ENCODE measurements at regions not wholly inside any gene's neighbourhood (a gene's known extent, or its start where the extent isn't known, plus 50 kb on each side); places are given as distances from the start of the nearest gene placed in this dataset.

DNA sequence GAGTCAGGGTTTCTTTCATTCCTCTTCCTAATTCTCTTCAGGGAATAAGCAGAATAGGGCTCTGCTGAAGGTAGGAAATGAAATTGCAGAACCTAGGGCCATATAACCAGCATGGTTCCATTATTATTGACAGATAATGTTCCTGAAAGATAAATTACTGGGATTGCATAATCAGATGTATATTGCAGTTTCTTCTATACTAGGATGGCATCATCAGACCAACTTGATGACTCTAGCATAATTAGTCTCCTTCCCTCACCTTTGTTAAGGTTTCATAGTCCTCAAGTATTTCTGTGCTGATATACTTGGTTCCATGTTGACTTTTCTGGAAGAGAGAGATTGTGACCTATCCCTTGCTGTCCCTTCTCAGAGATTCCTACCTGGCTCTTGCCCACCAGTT lies 492.3 kb upstream of the LCORL start:
- TF ChIP-seq, protein P1, sequence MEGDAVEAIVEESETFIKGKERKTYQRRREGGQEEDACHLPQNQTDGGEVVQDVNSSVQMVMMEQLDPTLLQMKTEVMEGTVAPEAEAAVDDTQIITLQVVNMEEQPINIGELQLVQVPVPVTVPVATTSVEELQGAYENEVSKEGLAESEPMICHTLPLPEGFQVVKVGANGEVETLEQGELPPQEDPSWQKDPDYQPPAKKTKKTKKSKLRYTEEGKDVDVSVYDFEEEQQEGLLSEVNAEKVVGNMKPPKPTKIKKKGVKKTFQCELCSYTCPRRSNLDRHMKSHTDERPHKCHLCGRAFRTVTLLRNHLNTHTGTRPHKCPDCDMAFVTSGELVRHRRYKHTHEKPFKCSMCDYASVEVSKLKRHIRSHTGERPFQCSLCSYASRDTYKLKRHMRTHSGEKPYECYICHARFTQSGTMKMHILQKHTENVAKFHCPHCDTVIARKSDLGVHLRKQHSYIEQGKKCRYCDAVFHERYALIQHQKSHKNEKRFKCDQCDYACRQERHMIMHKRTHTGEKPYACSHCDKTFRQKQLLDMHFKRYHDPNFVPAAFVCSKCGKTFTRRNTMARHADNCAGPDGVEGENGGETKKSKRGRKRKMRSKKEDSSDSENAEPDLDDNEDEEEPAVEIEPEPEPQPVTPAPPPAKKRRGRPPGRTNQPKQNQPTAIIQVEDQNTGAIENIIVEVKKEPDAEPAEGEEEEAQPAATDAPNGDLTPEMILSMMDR (IDR thresholded peaks at IDR 0.05), result no peak
- TF ChIP-seq POLR2A (IDR thresholded peaks at IDR 0.05), result no peak
- intact Hi-C loops (cut with DNase I), result no loop called here
- Histone ChIP-seq H3K4me3 (no peak overlapping the region), H3K36me3 (replicated peaks in 1 of 2) (no peaks in the 10 kb centered on the region), H3K27me3 (no peaks in the 10 kb centered on the region), H3K4me1 (replicated peaks in 1 of 2) (no peaks in the 10 kb centered on the region), H3K27ac (no peak overlapping the region), H3K9me3 (replicated peaks in 1 of 3) (no peaks in the 10 kb centered on the region)
- no peak for DNase-seq

DNA sequence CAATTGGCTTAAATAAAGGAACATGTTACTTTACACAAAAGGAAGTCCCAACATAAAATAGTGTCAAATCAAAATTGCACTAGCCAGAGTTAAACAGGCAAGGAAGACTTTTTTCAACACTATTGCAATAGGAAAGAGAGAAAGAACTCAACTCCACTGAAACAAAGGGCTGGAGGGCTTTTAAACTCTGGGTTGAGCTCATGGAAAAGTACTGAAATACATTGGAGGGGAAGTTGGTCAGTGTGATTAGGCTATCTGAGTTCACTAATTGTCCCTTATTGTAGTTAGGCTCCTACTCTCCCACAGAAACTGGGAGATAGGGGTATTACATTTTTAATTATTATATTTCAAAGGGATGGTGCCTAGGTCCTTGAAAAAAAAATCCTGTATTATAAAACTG lies 491.2 kb upstream of the LCORL start:
- intact Hi-C loops (cut with DNase I), result no loop called here
- TF ChIP-seq, protein P1 (IDR thresholded peaks at IDR 0.05), result no peak
- no peak for TF ChIP-seq POLR2A (IDR thresholded peaks at IDR 0.05)

DNA sequence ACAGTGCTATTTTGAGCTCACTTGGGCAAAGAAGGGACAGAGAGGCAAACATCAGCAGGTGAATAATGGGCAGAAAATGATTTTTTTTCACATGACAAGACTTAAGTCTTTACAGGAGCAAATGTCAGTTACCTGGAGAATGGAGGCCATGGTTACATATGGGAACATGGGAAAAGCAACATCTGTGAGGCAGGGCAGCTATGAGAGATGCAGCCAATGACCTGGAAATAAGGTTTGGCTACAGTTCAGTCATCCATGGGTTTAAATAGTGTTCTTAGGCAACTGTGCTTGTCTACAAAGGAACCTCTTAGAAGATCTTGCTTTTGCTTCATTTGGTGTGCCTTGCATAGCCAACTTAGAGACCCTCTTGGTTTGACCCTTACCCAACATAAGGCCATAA lies 490.2 kb upstream of the LCORL start:
- no peak for TF ChIP-seq POLR2A (IDR thresholded peaks at IDR 0.05)
- TF ChIP-seq, protein P1 (IDR thresholded peaks at IDR 0.05), result no peak
- DNase-seq, result no peak
- intact Hi-C loops (cut with DNase I), result no loop called here
- Histone ChIP-seq H3K36me3 (replicated peaks in 1 of 2) (no peaks in the 10 kb centered on the region), H3K27me3 (no peaks in the 10 kb centered on the region), H3K27ac (no peak overlapping the region), H3K9me3 (replicated peaks in 1 of 3) (no peaks in the 10 kb centered on the region), H3K4me3 (no peak overlapping the region), H3K4me1 (replicated peaks in 1 of 2) (no peaks in the 10 kb centered on the region)

More for the DNA sequence above, 491.2 kb upstream of the LCORL start:
- Histone ChIP-seq H3K9me3 (replicated peaks in 1 of 3) (no peaks in the 10 kb centered on the region), H3K36me3 (replicated peaks in 1 of 2) (no peaks in the 10 kb centered on the region), H3K4me3 (no peak overlapping the region), H3K4me1 (replicated peaks in 1 of 2) (no peaks in the 10 kb centered on the region), H3K27ac (no peak overlapping the region), H3K27me3 (no peaks in the 10 kb centered on the region)
- no peak for DNase-seq

DNA sequence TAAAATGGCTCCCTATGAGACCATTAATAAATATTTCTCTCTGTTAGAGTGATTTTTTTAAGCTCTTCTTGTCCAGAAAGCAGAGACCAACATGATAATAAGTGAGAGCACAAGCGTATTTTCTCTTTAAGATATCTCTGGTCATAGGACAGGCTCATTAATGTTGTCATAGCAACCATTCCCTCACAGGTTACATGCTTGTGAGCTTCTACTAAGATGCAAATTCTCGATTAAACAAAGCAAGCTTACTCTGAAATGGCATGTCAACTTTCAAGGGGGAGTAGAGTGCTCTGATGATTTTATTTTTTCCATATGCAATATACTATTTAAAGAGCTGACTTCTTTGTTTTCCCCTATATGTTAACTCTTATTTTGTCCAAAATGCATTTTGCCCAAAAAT lies 487.2 kb upstream of the LCORL start:
- no peak for DNase-seq
- no peaks in the 10 kb centered on the region for H3K36me3 ChIP-seq (replicated peaks in 1 of 2)
- TF ChIP-seq POLR2A (IDR thresholded peaks at IDR 0.05), result no peak
- TF ChIP-seq, protein P1 (IDR thresholded peaks at IDR 0.05), result no peak
- no peaks in the 10 kb centered on the region for H3K9me3 ChIP-seq (replicated peaks in 1 of 3)
- WGBS, 4 donors, result 46 to 57% (median 49%) methylated on average over 2 of the region's 2 CpGs
- H3K4me3 ChIP-seq, result no peak overlapping the region
- H3K27ac ChIP-seq, result no peak overlapping the region
- intact Hi-C loops (cut with DNase I), result no loop called here
- no peaks in the 10 kb centered on the region for H3K27me3 ChIP-seq
- H3K4me1 ChIP-seq (replicated peaks in 1 of 2), result no peaks in the 10 kb centered on the region

DNA sequence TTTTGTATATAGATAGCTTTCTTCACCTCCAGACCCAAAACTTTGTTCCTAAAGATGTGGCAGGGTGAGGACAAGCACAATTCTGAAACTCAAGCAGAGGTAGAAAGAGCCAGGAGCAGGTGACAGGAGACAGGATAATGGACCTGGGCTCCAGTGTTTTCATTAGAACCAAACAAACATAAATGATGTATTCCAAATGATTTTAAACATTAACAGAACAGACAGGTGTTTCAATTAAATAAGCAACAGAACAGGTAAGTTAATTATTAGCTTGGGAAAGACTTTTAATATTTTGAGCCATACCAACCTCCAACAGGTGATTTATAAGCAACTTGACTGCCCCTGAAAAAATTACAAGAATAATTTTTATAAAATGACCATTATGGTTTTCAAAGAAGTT lies 459.4 kb upstream of the LCORL start:
- H3K27ac ChIP-seq, result no peak overlapping the region
- no peak overlapping the region for H3K4me3 ChIP-seq
- H3K4me1 ChIP-seq (replicated peaks in 1 of 2), result no peaks in the 10 kb centered on the region
- no peak for TF ChIP-seq POLR2A (IDR thresholded peaks at IDR 0.05)
- TF ChIP-seq, protein P1 (IDR thresholded peaks at IDR 0.05), result no peak
- H3K27me3 ChIP-seq, result no peaks in the 10 kb centered on the region
- no peaks in the 10 kb centered on the region for H3K36me3 ChIP-seq (replicated peaks in 1 of 2)
- intact Hi-C loops (cut with DNase I), result no loop called here
- no peaks in the 10 kb centered on the region for H3K9me3 ChIP-seq (replicated peaks in 1 of 3)
- DNase-seq, result no peak

Data from adrenal gland (tissue), 9 donors.